PC-9 (cell line): ENCODE measurements at regions not wholly inside any gene's neighbourhood (a gene's known extent, or its start where the extent isn't known, plus 50 kb on each side); places are given as distances from the start of the nearest gene placed in this dataset.

Source experiments
- BruUV-seq: library from RNA; stranded (reverse); fragments of 400-500 nt; replicated peaks from 2 replicates; lab custom pipeline; 2021; lab: Mats Ljungman, UMichigan
- CTCF ChIA-PET: fragments of 300-600 bp; sonication (Branson Sonifier 250); formaldehyde crosslinking; loops from one replicate; lab custom pipeline; 2022; ENCODE audit warnings: antibody characterized with exemption; lab: Charles Lee
- POLR2A ChIA-PET: fragments of 300-600 bp; sonication (Branson Sonifier 250); formaldehyde crosslinking; loops from one replicate; lab custom pipeline; 2022; ENCODE audit warnings: antibody characterized with exemption; ENCODE audit not compliant: unreplicated experiment; lab: Charles Lee
- DNase-seq, 2 experiments: peaks; one replicate each; pipeline versions ENCODE4 v3.0.0 to v3.0.0-alpha.2; 2015 to 2022; ENCODE audit warnings: mixed read lengths in 1 of 2
- H2AFZ ChIP-seq: fragments of 200-600 bp; sonication (generic); 2 replicates; pipeline ENCODE4 v1.8.1; 2017; ENCODE audit warnings: antibody characterized with exemption
- H3F3A ChIP-seq: fragments of 200-600 bp; sonication (generic); 2 replicates; pipeline ENCODE4 v1.8.1; 2017; ENCODE audit warnings: antibody characterized with exemption, mild to moderate bottlenecking, low read depth; ENCODE audit not compliant: insufficient read depth
- H3K27ac ChIP-seq: fragments of 200-600 bp; sonication (generic); 2 replicates; pipeline ENCODE4 v1.6.1; 2016; ENCODE audit warnings: mixed run types
- H3K27me3 ChIP-seq: fragments of 200-600 bp; sonication (generic); 2 replicates; pipeline ENCODE4 v1.6.1; 2016; ENCODE audit warnings: low read depth, mixed run types; ENCODE audit not compliant: insufficient read depth
- H3K36me3 ChIP-seq: fragments of 200-600 bp; sonication (generic); 2 replicates; pipeline ENCODE4 v1.6.1; 2016; ENCODE audit warnings: low read depth, mixed run types
- H3K4me1 ChIP-seq: fragments of 200-600 bp; sonication (generic); replicated peaks from 2 replicates; pipeline ENCODE4 v1.6.1; 2016; ENCODE audit warnings: mixed run types; ENCODE audit not compliant: insufficient read depth
- H3K4me2 ChIP-seq: fragments of 200-600 bp; sonication (generic); 2 replicates; pipeline ENCODE4 v1.6.1; 2017; ENCODE audit warnings: mixed run types
- H3K4me3 ChIP-seq: fragments of 200-600 bp; sonication (generic); 2 replicates; pipeline ENCODE4 v1.6.1; 2016; ENCODE audit warnings: mixed run types
- H3K79me2 ChIP-seq: fragments of 200-600 bp; sonication (generic); 2 replicates; pipeline ENCODE4 v1.6.1; 2017; ENCODE audit warnings: low read depth, mixed run types
- H3K9me2 ChIP-seq: fragments of 200-600 bp; sonication (generic); 2 replicates; pipeline ENCODE4 v1.8.1; 2017; ENCODE audit warnings: mild to moderate bottlenecking; ENCODE audit not compliant: insufficient read depth
- H3K9me3 ChIP-seq: fragments of 200-600 bp; sonication (generic); 2 replicates; pipeline ENCODE4 v1.8.1; 2016; ENCODE audit warnings: low read depth; ENCODE audit not compliant: insufficient read depth
- H4K20me1 ChIP-seq: fragments of 200-600 bp; sonication (generic); 2 replicates; pipeline ENCODE4 v1.8.1; 2017; ENCODE audit not compliant: insufficient read depth
- CTCF ChIP-seq: fragments of 200-600 bp; sonication (generic); conservative IDR thresholded peaks from 2 replicates; pipeline ENCODE4 v1.6.1; 2017; ENCODE audit warnings: mixed run types, antibody characterized with exemption, mild to moderate bottlenecking, moderate library complexity
- EZH2 ChIP-seq: fragments of 200-600 bp; sonication (generic); IDR thresholded peaks from 2 replicates; pipeline ENCODE4 v1.8.0; 2017; ENCODE audit warnings: antibody characterized with exemption, low read depth
- intact Hi-C: fragments of 100-400 bp; cut with micrococcal nuclease; formaldehyde crosslinking; loops from one replicate; pipeline ENCODE4 v1.10.0; 2022; ENCODE audit not compliant: unreplicated experiment

DNA sequence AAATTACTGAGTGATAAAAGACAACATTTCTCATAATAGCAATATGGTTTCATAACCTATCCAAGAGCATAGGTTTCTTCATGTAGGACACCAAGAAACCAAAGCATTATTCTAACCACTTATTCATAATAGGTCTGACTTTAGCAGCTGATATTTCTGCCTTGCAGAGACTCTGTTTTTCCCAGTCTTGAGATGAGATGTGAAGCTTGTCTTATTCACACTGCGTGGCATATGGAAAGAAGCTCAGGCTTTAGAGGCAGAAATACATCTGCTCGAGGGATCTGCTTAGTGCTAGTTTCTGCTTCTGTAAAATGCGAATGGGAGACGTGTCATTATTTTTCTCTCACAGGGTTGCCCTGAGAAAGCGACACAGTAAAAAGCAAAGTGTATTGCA, 232.0 kb upstream of the SPRY2 start:
- intact Hi-C loops: no loop called here
- no peaks in the 10 kb centered on the region for H3K36me3 ChIP-seq
- no TSS peak for BruUV-seq
- no peaks in the 10 kb centered on the region for H3K4me1 ChIP-seq
- H3K27ac ChIP-seq: no peak overlapping the region
- ChIA-PET CTCF (no interaction called here), POLR2A (no interaction called here)
- no peak overlapping the region for H3K4me3 ChIP-seq
- no peak for DNase-seq
- no peaks in the 10 kb centered on the region for H3K9me3 ChIP-seq
- no peak overlapping the region for H3K4me2 ChIP-seq
- H3K79me2 ChIP-seq: no peaks in the 10 kb centered on the region
- H3K27me3 ChIP-seq: no peaks in the 10 kb centered on the region
- no peak for TF ChIP-seq CTCF
- TF ChIP-seq EZH2: no peak
- no peak overlapping the region for H2AFZ ChIP-seq
- no peaks in the 10 kb centered on the region for H3F3A ChIP-seq
- no peaks in the 10 kb centered on the region for H4K20me1 ChIP-seq
- no peaks in the 10 kb centered on the region; the same call in 1 of the 2 replicates for H3K9me2 ChIP-seq

DNA sequence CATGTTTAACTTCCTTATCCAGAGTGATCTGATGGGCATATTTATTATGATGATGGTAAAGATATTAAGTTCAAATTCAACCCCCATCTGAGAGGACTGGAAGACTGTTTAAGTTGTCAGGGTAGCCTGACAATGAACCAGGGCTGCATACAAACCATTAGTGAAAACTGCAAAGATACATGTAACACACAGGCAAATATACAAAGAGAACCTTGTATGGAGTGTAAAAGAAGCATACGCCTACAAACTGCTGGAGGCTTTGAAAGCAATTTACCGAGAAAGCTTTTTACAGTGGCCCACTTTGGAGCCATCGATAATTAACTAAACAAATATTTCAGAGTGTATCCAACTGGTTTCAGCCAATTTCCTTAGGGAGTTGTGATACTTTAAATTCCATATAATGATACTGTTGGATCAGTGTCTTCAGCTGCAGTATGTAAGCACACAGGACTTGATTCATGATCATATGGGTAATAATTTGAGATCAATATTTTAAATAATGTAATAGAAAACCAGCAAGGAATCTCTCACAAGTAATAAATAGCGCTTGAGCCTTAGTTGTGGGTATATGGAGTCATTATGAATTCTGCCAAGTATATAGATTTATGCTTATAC, 231.5 kb upstream of the SPRY2 start:
- Histone ChIP-seq H3K9me3 (no peaks in the 10 kb centered on the region), H4K20me1 (no peaks in the 10 kb centered on the region), H3K27ac (no peak overlapping the region), H2AFZ (no peak overlapping the region), H3K79me2 (no peaks in the 10 kb centered on the region), H3K4me3 (no peak overlapping the region), H3F3A (no peaks in the 10 kb centered on the region), H3K4me1 (no peaks in the 10 kb centered on the region), H3K4me2 (no peak overlapping the region), H3K9me2 (no peaks in the 10 kb centered on the region; the same call in 1 of the 2 replicates), H3K27me3 (no peaks in the 10 kb centered on the region), H3K36me3 (no peaks in the 10 kb centered on the region)
- no peak for DNase-seq
- ChIA-PET POLR2A (no interaction called here), CTCF (no interaction called here)
- BruUV-seq: no TSS peak
- intact Hi-C loops: no loop called here
- TF ChIP-seq EZH2: no peak
- no peak for TF ChIP-seq CTCF

DNA sequence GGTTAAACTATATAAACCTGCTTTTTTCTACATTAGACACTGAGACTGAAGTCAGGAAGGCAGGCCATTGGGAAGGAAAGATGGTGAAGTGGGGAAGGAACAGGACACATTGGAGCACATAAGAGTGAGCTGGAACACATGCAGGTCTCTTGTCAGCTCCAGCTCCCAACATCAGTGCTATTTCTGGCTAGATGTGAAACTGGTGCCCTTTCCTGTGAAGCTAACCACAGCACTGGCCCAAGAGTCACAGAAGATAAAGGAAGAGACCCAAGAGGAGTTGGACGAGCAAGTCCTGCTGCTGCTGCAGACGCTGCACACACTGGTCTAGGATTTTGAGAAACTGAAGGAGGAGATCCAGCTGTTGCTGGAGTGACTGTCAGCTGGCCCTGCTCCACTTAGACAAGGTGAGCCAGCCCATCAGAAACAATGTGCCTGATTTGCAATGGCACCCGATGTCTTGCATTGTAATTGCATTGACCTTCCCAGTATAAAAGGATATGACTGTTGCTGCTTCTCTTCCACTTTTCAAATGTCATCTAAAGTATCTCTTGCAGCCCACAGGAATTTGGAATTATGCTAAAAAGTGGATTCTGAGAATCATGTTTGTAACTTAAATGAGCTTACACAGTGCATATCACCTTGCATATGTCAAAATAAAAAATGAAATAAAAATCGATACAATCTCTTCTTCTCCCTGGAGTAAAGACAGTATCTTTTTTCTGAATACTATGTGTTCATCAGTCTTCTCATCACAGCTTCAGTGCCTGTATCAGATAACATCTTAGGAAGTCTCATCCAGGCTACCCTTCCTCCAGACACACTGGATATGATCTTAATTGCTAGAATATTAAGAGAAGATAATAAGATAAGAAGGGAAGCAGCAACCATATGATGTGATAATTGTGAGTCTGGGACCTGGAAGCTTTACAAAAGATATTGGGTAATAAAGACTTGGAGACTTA, 230.7 kb upstream of the SPRY2 start:
- Histone ChIP-seq H2AFZ (no peak overlapping the region), H3K27me3 (no peaks in the 10 kb centered on the region), H4K20me1 (no peaks in the 10 kb centered on the region), H3K4me2 (no peak overlapping the region), H3F3A (no peaks in the 10 kb centered on the region), H3K9me2 (no peaks in the 10 kb centered on the region; the same call in 1 of the 2 replicates), H3K79me2 (no peaks in the 10 kb centered on the region), H3K36me3 (no peaks in the 10 kb centered on the region), H3K27ac (no peak overlapping the region), H3K4me3 (no peak overlapping the region), H3K4me1 (no peaks in the 10 kb centered on the region), H3K9me3 (no peaks in the 10 kb centered on the region)
- CTCF ChIA-PET: no interaction called here
- no TSS peak for BruUV-seq
- POLR2A ChIA-PET: no interaction called here
- no peak for TF ChIP-seq CTCF
- TF ChIP-seq EZH2: no peak
- intact Hi-C loops: no loop called here
- no peak for DNase-seq
